CD14-positive monocyte (primary cell): ENCODE measurements at regions not wholly inside any gene's neighbourhood (a gene's known extent, or its start where the extent isn't known, plus 50 kb on each side); places are given as distances from the start of the nearest gene placed in this dataset.

Experiments used
- DNase-seq, 3 donors: peaks; one replicate each; pipeline ENCODE4 v3.0.0-alpha.2; 2011 to 2022
- H2AFZ ChIP-seq: 2 replicates; pipeline ENCODE4 v1.6.0; 2012; ENCODE audit warnings: mild to moderate bottlenecking, low read depth, low read length, inconsistent platforms; ENCODE audit not compliant: insufficient read depth, poor library complexity, severe bottlenecking
- H3K27ac ChIP-seq, 2 donors: 1 replicate in 1 of 2; 2 replicates in 1 of 2; pipeline ENCODE4 v1.5.1; 2012 to 2013; ENCODE audit warnings: low read length in 2 of 2, control low read depth in 1 of 2, inconsistent platforms in 1 of 2, low read depth in 1 of 2, mild to moderate bottlenecking in 1 of 2
- H3K27me3 ChIP-seq, 2 donors: one replicate each; pipeline versions ENCODE4 v1.6.0 to v1.6.1; 2011 to 2013; ENCODE audit warnings: low read length in 2 of 2; ENCODE audit not compliant: control insufficient read depth in 2 of 2, insufficient read depth in 2 of 2
- H3K36me3 ChIP-seq, 2 donors: replicated peaks in 1 of 2; 1 replicate in 1 of 2; 2 replicates in 1 of 2; pipeline versions ENCODE4 v1.5.1 to v1.6.1; 2012 to 2013; ENCODE audit warnings: low read length in 2 of 2, control low read depth in 1 of 2, inconsistent platforms in 1 of 2, mild to moderate bottlenecking in 1 of 2; ENCODE audit not compliant: insufficient read depth in 2 of 2, control insufficient read depth in 1 of 2
- H3K4me1 ChIP-seq, 2 donors: 1 replicate in 1 of 2; 2 replicates in 1 of 2; pipeline versions ENCODE4 v1.5.1 to v1.6.1; 2012 to 2013; ENCODE audit warnings: low read length in 2 of 2, control low read depth in 1 of 2, inconsistent platforms in 1 of 2, mild to moderate bottlenecking in 1 of 2, moderate library complexity in 1 of 2; ENCODE audit not compliant: insufficient read depth in 2 of 2, control insufficient read depth in 1 of 2
- H3K4me2 ChIP-seq: replicated peaks from 2 replicates; pipeline ENCODE3; 2012; ENCODE audit warnings: low read length, moderate library complexity, mild to moderate bottlenecking; ENCODE audit not compliant: poor library complexity, severe bottlenecking; ENCODE audit errors: extremely low read depth
- H3K4me3 ChIP-seq, 3 experiments: fragments of 200-600 bp in 1 of 3; sonication (generic) in 1 of 3; replicated peaks in 1 of 3; 1 replicate in 2 of 3; 2 replicates in 1 of 3; pipeline ENCODE4 v1.5.1; 2011 to 2013; ENCODE audit warnings: low read length in 3 of 3, mild to moderate bottlenecking in 3 of 3, control low read depth in 2 of 3, low read depth in 2 of 3, inconsistent platforms in 1 of 3, moderate library complexity in 1 of 3
- H3K79me2 ChIP-seq: 2 replicates; pipeline ENCODE4 v1.6.0; 2012; ENCODE audit warnings: mild to moderate bottlenecking, control low read depth, inconsistent platforms, low read length, moderate library complexity; ENCODE audit not compliant: insufficient read depth
- H3K9ac ChIP-seq: 2 replicates; pipeline ENCODE4 v1.6.0; 2017; ENCODE audit warnings: low read length, mild to moderate bottlenecking; ENCODE audit not compliant: insufficient read depth, poor library complexity, severe bottlenecking
- H3K9me3 ChIP-seq, 2 donors: replicated peaks in 1 of 2; 1 replicate in 1 of 2; 2 replicates in 1 of 2; pipeline versions ENCODE4 v1.5.1 to v1.6.1; 2012 to 2013; ENCODE audit warnings: low read length in 2 of 2, control low read depth in 1 of 2; ENCODE audit not compliant: control insufficient read depth in 1 of 2, insufficient read depth in 1 of 2
- H4K20me1 ChIP-seq: 2 replicates; pipeline ENCODE4 v1.6.0; 2012; ENCODE audit warnings: mild to moderate bottlenecking, low read length, control low read depth, moderate library complexity; ENCODE audit not compliant: insufficient read depth
- H3K27ac Mint-ChIP-seq, 7 donors: one replicate each; pipeline ENCODE4 v1.8.0; 2020; ENCODE audit warnings: mild to moderate bottlenecking in 7 of 7, mixed read lengths in 7 of 7, moderate library complexity in 6 of 7, inconsistent platforms in 2 of 7
- H3K27me3 Mint-ChIP-seq, 3 donors: one replicate each; pipeline ENCODE4 v1.8.0; 2021 to 2022; ENCODE audit warnings: low read depth in 3 of 3, mild to moderate bottlenecking in 3 of 3, mixed read lengths in 3 of 3, moderate library complexity in 3 of 3, inconsistent platforms in 1 of 3
- H3K36me3 Mint-ChIP-seq, 2 donors: one replicate each; pipeline ENCODE4 v1.8.0; 2020; ENCODE audit warnings: mixed read lengths in 2 of 2, inconsistent platforms in 1 of 2, mild to moderate bottlenecking in 1 of 2
- H3K4me1 Mint-ChIP-seq: one replicate; pipeline ENCODE4 v1.8.0; 2020; ENCODE audit warnings: mild to moderate bottlenecking, mixed read lengths
- H3K4me3 Mint-ChIP-seq, 2 donors: one replicate each; pipeline ENCODE4 v1.8.0; 2020; ENCODE audit warnings: mild to moderate bottlenecking in 2 of 2, mixed read lengths in 2 of 2, moderate library complexity in 1 of 2
- H3K9me3 Mint-ChIP-seq, 7 donors: one replicate each; pipeline ENCODE4 v1.8.0; 2020 to 2022; ENCODE audit warnings: mixed read lengths in 7 of 7, mild to moderate bottlenecking in 6 of 7, moderate library complexity in 6 of 7, inconsistent platforms in 2 of 7
- CTCF ChIP-seq: fragments of 200-600 bp; IDR thresholded peaks from one replicate; pipeline ENCODE4 v1.8.0; 2022; ENCODE audit warnings: antibody characterized with exemption, mild to moderate bottlenecking
- WGBS: methylation state at CpG from one replicate; pipeline ENCODE4 v1.1.5; 2013; ENCODE audit warnings: missing lambda C conversion rate; ENCODE audit not compliant: insufficient coverage; 5-methylcytosine and 5-hydroxymethylcytosine counted together
- intact Hi-C, 2 donors: fragments of 100-400 bp; cut with micrococcal nuclease; formaldehyde crosslinking; loops; one replicate each; pipeline versions ENCODE4 v1.15.0 to v1.15.1; 2023

- Histone ChIP-seq H3K9me3 (no peaks in the 10 kb centered on the region), H2AFZ (no peak overlapping the region), H4K20me1 (no peaks in the 10 kb centered on the region), H3K9ac (no peak overlapping the region), H3K27ac (no peak overlapping the region), H3K36me3 (no peaks in the 10 kb centered on the region), H3K79me2 (no peaks in the 10 kb centered on the region), H3K27me3 (no peaks in the 10 kb centered on the region), H3K4me1 (peaks cover 36 to 38% of the 10 kb centered on the region in 2 donors), H3K4me3 (no peak overlapping the region), H3K4me2 (no peak overlapping the region)
- H3K27me3 Mint-ChIP-seq = peaks cover 0 to 4% (median 0%) of the 10 kb centered on the region in 3 donors
- no peak overlapping the region for H3K27ac Mint-ChIP-seq
- 93% methylated on average over 2 of the region's 3 CpGs for WGBS
- DNase-seq = peak in 1 of 3 donors; percentile 36
- no peak overlapping the region for H3K4me3 Mint-ChIP-seq
- H3K36me3 Mint-ChIP-seq = peaks cover 0 to 3% of the 10 kb centered on the region in 2 donors
- no peak for TF ChIP-seq CTCF
- peaks cover 52% of the 10 kb centered on the region for H3K4me1 Mint-ChIP-seq
- intact Hi-C loops = no loop called here
- H3K9me3 Mint-ChIP-seq = peaks cover 0 to 4% (median 0%) of the 10 kb centered on the region in 7 donors
These were observed 166.6 kb upstream of the TAB2 start for GRCh38 chr6:149150801-149151398.

- Histone ChIP-seq H3K9ac (no peak overlapping the region), H3K4me3 (no peak overlapping the region), H4K20me1 (no peaks in the 10 kb centered on the region), H3K27ac (no peak overlapping the region), H3K27me3 (no peaks in the 10 kb centered on the region), H3K9me3 (no peaks in the 10 kb centered on the region), H3K79me2 (no peaks in the 10 kb centered on the region), H2AFZ (no peak overlapping the region), H3K36me3 (no peaks in the 10 kb centered on the region), H3K4me2 (no peak overlapping the region), H3K4me1 (peaks cover 31% of the 10 kb centered on the region in 2 donors)
- WGBS = 100% methylated on average over 1 of the region's 1 CpG
- Mint-ChIP-seq H3K36me3 (peaks cover 0 to 3% of the 10 kb centered on the region in 2 donors), H3K4me3 (no peak overlapping the region), H3K4me1 (peaks cover 42% of the 10 kb centered on the region), H3K27me3 (peaks cover 0 to 1% (median 0%) of the 10 kb centered on the region in 3 donors), H3K27ac (peak overlapping the region in 1 of 7 donors; percentile 18), H3K9me3 (peaks cover 0 to 4% (median 0%) of the 10 kb centered on the region in 7 donors)
- TF ChIP-seq CTCF = no peak
- intact Hi-C loops = no loop called here
- no peak for DNase-seq
These were observed 165.0 kb upstream of the TAB2 start for GRCh38 chr6:149152521-149152920.
